Testis (tissue), 2 donors: ENCODE measurements at regions not wholly inside any gene's neighbourhood (a gene's known extent, or its start where the extent isn't known, plus 50 kb on each side); places are given as distances from the start of the nearest gene placed in this dataset.
"Not testable (repeated sequence)": the region's sequence is repeated elsewhere in the genome, so short reads cannot be mapped to it uniquely, and the experiment has no call there.

Experiments
- CTCF ChIP-seq, 3 experiments: fragments of 450-650 bp in 2 of 3; fragments of 200-600 bp in 1 of 3; sonication (generic) in 1 of 3; IDR thresholded peaks; one replicate each; pipeline ENCODE4 v1.5.1; 2016 to 2019; ENCODE audit warnings: antibody characterized with exemption in 3 of 3, mild to moderate bottlenecking in 2 of 3, moderate library complexity in 1 of 3
- POLR2A ChIP-seq: fragments of 450-650 bp; IDR thresholded peaks from one replicate; pipeline ENCODE4 v1.6.1; 2017; ENCODE audit warnings: antibody characterized with exemption, mild to moderate bottlenecking, moderate library complexity

DNA sequence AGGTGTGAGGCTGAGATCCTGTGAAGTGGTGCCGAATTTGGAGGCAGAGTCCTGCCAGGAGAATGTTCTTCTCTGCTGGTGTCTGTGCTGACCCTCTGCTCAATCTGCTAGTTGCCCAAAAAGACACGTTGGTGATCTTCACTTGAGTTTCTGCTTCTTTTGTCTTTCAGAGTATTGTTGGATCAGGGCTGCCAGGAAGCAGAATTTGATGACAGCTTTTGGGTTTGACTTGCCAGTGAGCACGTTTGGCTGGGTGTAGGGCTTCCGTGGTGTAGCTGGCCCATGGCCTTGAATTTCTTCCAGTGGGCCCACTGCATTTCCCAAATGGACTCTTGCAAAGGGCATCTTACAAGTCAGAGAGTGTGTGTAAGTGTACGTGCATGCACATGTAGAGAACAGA is 183.9 kb upstream of the IRF2BP2 start:
- TF ChIP-seq CTCF (IDR thresholded peaks at IDR 0.05); POLR2A: not testable (repeated sequence)
